Breast epithelium (tissue), 3 donors: ENCODE measurements at regions not wholly inside any gene's neighbourhood (a gene's known extent, or its start where the extent isn't known, plus 50 kb on each side); places are given as distances from the start of the nearest gene placed in this dataset.

Experiments
- POLR2A ChIP-seq: fragments of 450-650 bp; IDR thresholded peaks from one replicate; pipeline ENCODE4 v1.6.1; 2016; ENCODE audit warnings: antibody characterized with exemption, mild to moderate bottlenecking, moderate library complexity
- TF ChIP-seq, protein P1 (sequence below), 3 donors: fragments of 450-650 bp; IDR thresholded peaks; one replicate each; pipeline ENCODE4 v1.5.1; 2016 to 2017; ENCODE audit warnings: antibody characterized with exemption in 3 of 3, mild to moderate bottlenecking in 3 of 3, moderate library complexity in 3 of 3

GRCh38 chr1:181251001-181251712 lies 162.7 kb downstream of the IER5 start:
- TF ChIP-seq, protein P1, sequence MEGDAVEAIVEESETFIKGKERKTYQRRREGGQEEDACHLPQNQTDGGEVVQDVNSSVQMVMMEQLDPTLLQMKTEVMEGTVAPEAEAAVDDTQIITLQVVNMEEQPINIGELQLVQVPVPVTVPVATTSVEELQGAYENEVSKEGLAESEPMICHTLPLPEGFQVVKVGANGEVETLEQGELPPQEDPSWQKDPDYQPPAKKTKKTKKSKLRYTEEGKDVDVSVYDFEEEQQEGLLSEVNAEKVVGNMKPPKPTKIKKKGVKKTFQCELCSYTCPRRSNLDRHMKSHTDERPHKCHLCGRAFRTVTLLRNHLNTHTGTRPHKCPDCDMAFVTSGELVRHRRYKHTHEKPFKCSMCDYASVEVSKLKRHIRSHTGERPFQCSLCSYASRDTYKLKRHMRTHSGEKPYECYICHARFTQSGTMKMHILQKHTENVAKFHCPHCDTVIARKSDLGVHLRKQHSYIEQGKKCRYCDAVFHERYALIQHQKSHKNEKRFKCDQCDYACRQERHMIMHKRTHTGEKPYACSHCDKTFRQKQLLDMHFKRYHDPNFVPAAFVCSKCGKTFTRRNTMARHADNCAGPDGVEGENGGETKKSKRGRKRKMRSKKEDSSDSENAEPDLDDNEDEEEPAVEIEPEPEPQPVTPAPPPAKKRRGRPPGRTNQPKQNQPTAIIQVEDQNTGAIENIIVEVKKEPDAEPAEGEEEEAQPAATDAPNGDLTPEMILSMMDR (IDR thresholded peaks at IDR 0.05), result no peak
- no peak for TF ChIP-seq POLR2A
